Nephron progenitor cell (in vitro differentiated cells): ENCODE measurements at regions not wholly inside any gene's neighbourhood (a gene's known extent, or its start where the extent isn't known, plus 50 kb on each side); places are given as distances from the start of the nearest gene placed in this dataset.

ENCODE experiments used
- DNase-seq: peaks from one replicate; pipeline ENCODE4 v3.0.0; 2021
- H3K27ac Mint-ChIP-seq: 2 replicates; pipeline ENCODE4 v1.8.0; 2021; ENCODE audit warnings: mild to moderate bottlenecking, moderate library complexity, mixed read lengths
- H3K27me3 Mint-ChIP-seq: 2 replicates; pipeline ENCODE4 v1.8.0; 2021; ENCODE audit warnings: mild to moderate bottlenecking, low read depth, mixed read lengths; ENCODE audit not compliant: poor library complexity
- H3K36me3 Mint-ChIP-seq: 2 replicates; pipeline ENCODE4 v1.8.0; 2021; ENCODE audit warnings: low read depth, mixed read lengths
- H3K4me1 Mint-ChIP-seq: 2 replicates; pipeline ENCODE4 v1.8.0; 2021; ENCODE audit warnings: mixed read lengths
- H3K4me3 Mint-ChIP-seq: 2 replicates; pipeline ENCODE4 v1.8.0; 2021; ENCODE audit warnings: mild to moderate bottlenecking, moderate library complexity, mixed read lengths
- H3K9me3 Mint-ChIP-seq: 2 replicates; pipeline ENCODE4 v1.8.0; 2021; ENCODE audit warnings: mild to moderate bottlenecking, moderate library complexity, mixed read lengths
- CTCF ChIP-seq: fragments of 200-600 bp; sonication (generic); IDR thresholded peaks from 2 replicates; pipeline ENCODE4 v1.5.0; 2021; ENCODE audit warnings: antibody characterized with exemption

GRCh38 chr9:135350003-135350315 lies 129.6 kb upstream of the PPP1R26 start:
- no peak overlapping the region for H3K27ac Mint-ChIP-seq
- H3K36me3 Mint-ChIP-seq = no peaks in the 10 kb centered on the region
- H3K27me3 Mint-ChIP-seq = peaks cover 33% of the 10 kb centered on the region
- TF ChIP-seq CTCF = no peak
- peaks cover 12% of the 10 kb centered on the region for H3K4me1 Mint-ChIP-seq
- no peak overlapping the region for H3K4me3 Mint-ChIP-seq
- H3K9me3 Mint-ChIP-seq = no peaks in the 10 kb centered on the region
- no peak for DNase-seq

GRCh38 chr9:135353935-135354334 lies 125.6 kb upstream of the PPP1R26 start:
- no peak for TF ChIP-seq CTCF
- DNase-seq = no peak
- no peaks in the 10 kb centered on the region for H3K36me3 Mint-ChIP-seq
- H3K27me3 Mint-ChIP-seq = peaks cover 16% of the 10 kb centered on the region
- H3K4me3 Mint-ChIP-seq = no peak overlapping the region
- peaks cover 34% of the 10 kb centered on the region for H3K4me1 Mint-ChIP-seq
- H3K9me3 Mint-ChIP-seq = no peaks in the 10 kb centered on the region
- no peak overlapping the region for H3K27ac Mint-ChIP-seq

- no peak overlapping the region for H3K4me3 Mint-ChIP-seq
- H3K36me3 Mint-ChIP-seq = no peaks in the 10 kb centered on the region
- peaks cover 37% of the 10 kb centered on the region for H3K4me1 Mint-ChIP-seq
- H3K27ac Mint-ChIP-seq = no peak overlapping the region
- TF ChIP-seq CTCF = no peak
- H3K27me3 Mint-ChIP-seq = peaks cover 20% of the 10 kb centered on the region
- no peaks in the 10 kb centered on the region for H3K9me3 Mint-ChIP-seq
- no peak for DNase-seq
These were observed 124.0 kb upstream of the PPP1R26 start for GRCh38 chr9:135355521-135356011.

- Mint-ChIP-seq H3K4me1 (peaks cover 37% of the 10 kb centered on the region), H3K27me3 (peaks cover 24% of the 10 kb centered on the region), H3K4me3 (no peak overlapping the region), H3K9me3 (no peaks in the 10 kb centered on the region), H3K36me3 (no peaks in the 10 kb centered on the region), H3K27ac (peak overlapping the region; percentile 51)
- TF ChIP-seq CTCF = no peak
- DNase-seq = no peak
These were observed 123.6 kb upstream of the PPP1R26 start for GRCh38 chr9:135356021-135356420.

GRCh38 chr9:135356796-135357195 lies 122.8 kb upstream of the PPP1R26 start:
- no peak overlapping the region for H3K27ac Mint-ChIP-seq
- no peak for TF ChIP-seq CTCF
- no peak for DNase-seq
- no peaks in the 10 kb centered on the region for H3K36me3 Mint-ChIP-seq
- peaks cover 19% of the 10 kb centered on the region for H3K27me3 Mint-ChIP-seq
- H3K4me3 Mint-ChIP-seq = no peak overlapping the region
- H3K4me1 Mint-ChIP-seq = peaks cover 37% of the 10 kb centered on the region
- H3K9me3 Mint-ChIP-seq = peaks cover 4% of the 10 kb centered on the region

- no peak for TF ChIP-seq CTCF
- Mint-ChIP-seq H3K27me3 (peaks cover 17% of the 10 kb centered on the region), H3K27ac (peak overlapping the region; percentile 96), H3K36me3 (no peaks in the 10 kb centered on the region), H3K4me1 (peaks cover 36% of the 10 kb centered on the region), H3K4me3 (no peak overlapping the region), H3K9me3 (peaks cover 9% of the 10 kb centered on the region)
- no peak for DNase-seq
These were observed 121.6 kb upstream of the PPP1R26 start for GRCh38 chr9:135357863-135358551.
